ENCODE measurements at regions not wholly inside any gene's neighbourhood (a gene's known extent, or its start where the extent isn't known, plus 50 kb on each side); places are given as distances from the start of the nearest gene placed in this dataset.

DNA sequence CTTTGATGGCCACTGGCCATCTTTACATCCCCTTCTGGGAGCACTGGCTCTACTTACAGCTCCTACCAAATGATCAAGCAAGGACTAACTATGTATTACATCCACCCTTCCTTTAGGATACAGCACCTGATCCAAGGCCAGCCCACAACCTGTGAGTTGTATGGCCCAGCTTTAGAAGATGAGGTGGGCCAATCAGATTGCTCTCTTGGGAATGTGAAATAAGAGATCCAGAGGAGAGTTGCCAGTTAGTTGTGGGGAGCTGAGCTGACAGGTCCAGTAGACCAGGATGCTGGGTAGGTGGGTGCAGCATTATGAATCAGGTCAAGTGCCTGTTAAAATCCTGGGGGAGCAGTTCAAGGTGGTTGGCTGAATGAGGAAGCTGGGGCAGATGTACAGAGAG is 111.5 kb downstream of the GNL3L start:
- H3K23me2 ChIP-seq (ENCODE audit: low read depth, low read length), result no peaks in the 10 kb centered on the region
- FAIRE-seq (no peak), DNase-seq (ENCODE audit: low read depth in 1 of 2, low spot score in 2 of 2) (no peak)
- H3K56ac ChIP-seq (replicated peaks; ENCODE audit: insufficient read length, low read depth, low read length), result no peak overlapping the region
- H3K4ac ChIP-seq (replicated peaks; ENCODE audit: insufficient read length, low read depth, low read length), result no peak overlapping the region
- no peaks in the 10 kb centered on the region for H3K79me1 ChIP-seq (ENCODE audit: low read depth, low read length)
- no peak overlapping the region for H2AK5ac ChIP-seq (ENCODE audit: low read depth, low read length)
- no peaks in the 10 kb centered on the region for H3K27me3 ChIP-seq (replicated peaks in 1 of 4; ENCODE audit: control insufficient read depth in 3 of 4, extremely low read depth in 1 of 4, insufficient read depth in 3 of 4, low read length in 3 of 4)
- H3K4me1 ChIP-seq (replicated peaks in 1 of 4; ENCODE audit: control insufficient read depth in 3 of 4, insufficient read depth in 4 of 4, low read length in 3 of 4), result peaks cover 0 to 7% (median 3%) of the 10 kb centered on the region in 4 experiments; a peak in 3 of 7 replicates
- TF ChIP-seq, protein P1, sequence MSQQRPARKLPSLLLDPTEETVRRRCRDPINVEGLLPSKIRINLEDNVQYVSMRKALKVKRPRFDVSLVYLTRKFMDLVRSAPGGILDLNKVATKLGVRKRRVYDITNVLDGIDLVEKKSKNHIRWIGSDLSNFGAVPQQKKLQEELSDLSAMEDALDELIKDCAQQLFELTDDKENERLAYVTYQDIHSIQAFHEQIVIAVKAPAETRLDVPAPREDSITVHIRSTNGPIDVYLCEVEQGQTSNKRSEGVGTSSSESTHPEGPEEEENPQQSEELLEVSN (IDR thresholded peaks at IDR 0.05), result no peak
- TF ChIP-seq TAF1 (IDR thresholded peaks at IDR 0.05; ENCODE audit: low read depth, low read length) (peak; percentile 70; the same call in 1 of the 2 replicates), POLR2AphosphoS5 (IDR thresholded peaks at IDR 0.05; ENCODE audit: low read depth, low read length) (peak; percentile 41; the same call in 1 of the 2 replicates)
- H3K4me2 ChIP-seq (ENCODE audit: insufficient read depth in 1 of 2, low read depth in 2 of 2, low read length in 2 of 2), result peak overlapping the region; percentile 5 to 35; a peak in 1 of 4 replicates
- no peak overlapping the region for H3K18ac ChIP-seq (ENCODE audit: extremely low read depth, low read length)
- no peak overlapping the region; the same call in 1 of the 2 replicates for H2BK20ac ChIP-seq (ENCODE audit: low read length)
- no peak overlapping the region for H2BK5ac ChIP-seq (ENCODE audit: low read depth, low read length)
- H2AFZ ChIP-seq (ENCODE audit: low read length), result no peak overlapping the region
- H3K27ac ChIP-seq (ENCODE audit: low read depth, low read length), result no peak overlapping the region
- no peak overlapping the region for H2BK120ac ChIP-seq (replicated peaks; ENCODE audit: low read depth, low read length)
- no peak overlapping the region for H4K8ac ChIP-seq (ENCODE audit: extremely low read depth, insufficient read depth, low read length)
- H3K4me3 ChIP-seq (ENCODE audit: extremely low read depth in 1 of 4, insufficient read depth in 2 of 4, low read depth in 3 of 4, low read length in 4 of 4), result peak overlapping the region in 1 of 4 experiments; percentile 21; a peak in 1 of 8 replicates
- H3K14ac ChIP-seq (ENCODE audit: insufficient read length), result no peak overlapping the region
- no peaks in the 10 kb centered on the region for H3K79me2 ChIP-seq (ENCODE audit: control insufficient read depth in 1 of 2, insufficient read depth in 2 of 2, low read length in 2 of 2)
- no peak overlapping the region for H2BK12ac ChIP-seq (ENCODE audit: low read depth, low read length)
- H3K36me3 ChIP-seq (ENCODE audit: control insufficient read depth in 2 of 4, insufficient read depth in 4 of 4, low read length in 3 of 4), result no peaks in the 10 kb centered on the region
- no peak overlapping the region for H2BK15ac ChIP-seq (ENCODE audit: low read length)
- no peak overlapping the region for H4K91ac ChIP-seq (replicated peaks; ENCODE audit: insufficient read length, low read length)
- H3K23ac ChIP-seq (ENCODE audit: insufficient read length), result no peak overlapping the region
- ChIA-PET CTCF (ENCODE audit: partially characterized antibody) (interaction anchor here (0.6 to 2.3 kb wide), 6 partner anchors 21 to 145 kb away, joined by 3 to 14 read pairs (median 3); no protein-coding TSS in a partner anchor), POLR2A (ENCODE audit: partially characterized antibody) (interaction anchor here (0.9 to 1.5 kb wide), 2 partner anchors 8 to 144 kb away, joined by 3 read pairs; no protein-coding TSS in a partner anchor)
- no peak overlapping the region for H4K5ac ChIP-seq (ENCODE audit: insufficient read length, low read depth, low read length)
- no peaks in the 10 kb centered on the region for H4K20me1 ChIP-seq (replicated peaks in 1 of 2; ENCODE audit: control insufficient read depth in 1 of 2, insufficient read depth in 2 of 2, low read length in 2 of 2)
- no peaks in the 10 kb centered on the region for H3K9me3 ChIP-seq (ENCODE audit: insufficient read depth in 2 of 2, low read depth in 1 of 2, low read length in 1 of 2)
- H3K9ac ChIP-seq (replicated peaks in 1 of 4; ENCODE audit: extremely low read depth in 1 of 4, low read depth in 3 of 4, low read length in 3 of 4), result no peak overlapping the region

All from H1 (cell line).